H1 (cell line): ENCODE measurements at regions not wholly inside any gene's neighbourhood (a gene's known extent, or its start where the extent isn't known, plus 50 kb on each side); places are given as distances from the start of the nearest gene placed in this dataset.

Source experiments
- CTCF ChIA-PET: fragments of 300-600 bp; sonication (Branson Sonifier 250); formaldehyde crosslinking; loops from one replicate; lab custom pipeline; 2021; ENCODE audit not compliant: partially characterized antibody; lab: Charles Lee
- POLR2A ChIA-PET: fragments of 300-600 bp; sonication (Branson Sonifier 250); formaldehyde crosslinking; loops from one replicate; lab custom pipeline; 2021; ENCODE audit warnings: inconsistent platforms; ENCODE audit not compliant: partially characterized antibody; lab: Charles Lee
- DNase-seq, 2 experiments: peaks; one replicate each; pipeline versions ENCODE4 v3.0.0 to v3.0.0-alpha.2; 2010 to 2022; ENCODE audit warnings: low spot score in 2 of 2, low read depth in 1 of 2, mixed read lengths in 1 of 2
- FAIRE-seq: peaks from 2 replicates; lab custom pipeline; 2011; peaks lifted over from hg19 to GRCh38; lab: Jason Lieb, UNC
- H2AFZ ChIP-seq: 2 replicates; pipeline ENCODE4 v1.8.1; 2012; ENCODE audit warnings: low read length, inconsistent platforms
- H2AK5ac ChIP-seq: 2 replicates; pipeline ENCODE4 v1.6.1; 2013; ENCODE audit warnings: low read depth, low read length
- H2BK120ac ChIP-seq: replicated peaks from 2 replicates; pipeline ENCODE3; 2013; ENCODE audit warnings: low read depth, low read length, inconsistent platforms
- H2BK12ac ChIP-seq: 2 replicates; pipeline ENCODE4 v1.6.1; 2013; ENCODE audit warnings: low read depth, low read length
- H2BK15ac ChIP-seq: 2 replicates; pipeline ENCODE4 v1.6.1; 2013; ENCODE audit warnings: low read length
- H2BK20ac ChIP-seq: 2 replicates; pipeline ENCODE4 v1.6.1; 2013; ENCODE audit warnings: low read length
- H2BK5ac ChIP-seq: 2 replicates; pipeline ENCODE4 v1.6.1; 2013; ENCODE audit warnings: low read depth, low read length
- H3K14ac ChIP-seq: 2 replicates; pipeline ENCODE4 v1.6.1; 2013; ENCODE audit warnings: inconsistent platforms; ENCODE audit not compliant: insufficient read length
- H3K18ac ChIP-seq: 2 replicates; pipeline ENCODE4 v1.6.1; 2013; ENCODE audit warnings: low read length; ENCODE audit errors: extremely low read depth
- H3K23ac ChIP-seq: 2 replicates; pipeline ENCODE4 v1.6.1; 2013; ENCODE audit warnings: inconsistent platforms; ENCODE audit not compliant: insufficient read length
- H3K23me2 ChIP-seq: 2 replicates; pipeline ENCODE4 v1.6.1; 2013; ENCODE audit warnings: low read depth, low read length
- H3K27ac ChIP-seq: 2 replicates; pipeline ENCODE4 v1.6.1; 2011; ENCODE audit warnings: low read depth, low read length, inconsistent platforms
- H3K27me3 ChIP-seq, 4 experiments: replicated peaks in 1 of 4; 1 replicate in 1 of 4; 2 replicates in 3 of 4; pipeline versions ENCODE4 v1.6.1 to v1.8.1; 2011 to 2013; ENCODE audit warnings: low read length in 3 of 4, mild to moderate bottlenecking in 3 of 4, inconsistent platforms in 2 of 4, mixed read lengths in 2 of 4, moderate library complexity in 1 of 4; ENCODE audit not compliant: control insufficient read depth in 3 of 4, insufficient read depth in 3 of 4; ENCODE audit errors: extremely low read depth in 1 of 4
- H3K36me3 ChIP-seq, 4 experiments: 2 replicates each; pipeline versions ENCODE4 v1.6.1 to v1.8.1; 2011 to 2013; ENCODE audit warnings: mild to moderate bottlenecking in 4 of 4, low read length in 3 of 4, moderate library complexity in 2 of 4, control low read depth in 1 of 4, inconsistent platforms in 1 of 4; ENCODE audit not compliant: insufficient read depth in 4 of 4, control insufficient read depth in 2 of 4
- H3K4ac ChIP-seq: replicated peaks from 2 replicates; pipeline ENCODE3; 2013; ENCODE audit warnings: low read length, low read depth, mixed read lengths, inconsistent platforms; ENCODE audit not compliant: insufficient read length
- H3K4me1 ChIP-seq, 4 experiments: replicated peaks in 1 of 4; 1 replicate in 1 of 4; 2 replicates in 3 of 4; pipeline versions ENCODE4 v1.6.1 to v1.8.1; 2011 to 2013; ENCODE audit warnings: low read length in 3 of 4, inconsistent platforms in 2 of 4, mixed read lengths in 1 of 4; ENCODE audit not compliant: insufficient read depth in 4 of 4, control insufficient read depth in 3 of 4
- H3K4me2 ChIP-seq, 2 experiments: 2 replicates each; pipeline versions ENCODE4 v1.6.1 to v1.8.1; 2011 to 2013; ENCODE audit warnings: low read depth in 2 of 2, low read length in 2 of 2, control low read depth in 1 of 2, inconsistent platforms in 1 of 2, mild to moderate bottlenecking in 1 of 2; ENCODE audit not compliant: insufficient read depth in 1 of 2
- H3K4me3 ChIP-seq, 4 experiments: fragments of 200-600, 300-600 bp in 1 of 4; sonication (generic), shearing (Covaris generic), sonication (Bioruptor Twin) in 1 of 4; 2 replicates each; pipeline versions ENCODE4 v1.5.1 to v1.8.1; 2011 to 2016; ENCODE audit warnings: low read length in 4 of 4, low read depth in 3 of 4, control low read depth in 2 of 4, inconsistent platforms in 2 of 4, mild to moderate bottlenecking in 2 of 4, mixed read lengths in 1 of 4, moderate library complexity in 1 of 4; ENCODE audit not compliant: insufficient read depth in 2 of 4; ENCODE audit errors: extremely low read depth in 1 of 4
- H3K56ac ChIP-seq: replicated peaks from 2 replicates; pipeline ENCODE3; 2013; ENCODE audit warnings: low read depth, mild to moderate bottlenecking, mixed read lengths, low read length, inconsistent platforms; ENCODE audit not compliant: insufficient read length
- H3K79me1 ChIP-seq: 2 replicates; pipeline ENCODE4 v1.6.1; 2013; ENCODE audit warnings: low read depth, low read length, control low read depth
- H3K79me2 ChIP-seq, 2 experiments: 2 replicates each; pipeline versions ENCODE4 v1.6.1 to v1.8.1; 2012 to 2013; ENCODE audit warnings: low read length in 2 of 2, mild to moderate bottlenecking in 2 of 2, inconsistent platforms in 1 of 2; ENCODE audit not compliant: insufficient read depth in 2 of 2, control insufficient read depth in 1 of 2
- H3K9ac ChIP-seq, 4 experiments: replicated peaks in 1 of 4; 1 replicate in 1 of 4; 2 replicates in 3 of 4; pipeline versions ENCODE4 v1.6.1 to v1.8.1; 2011 to 2013; ENCODE audit warnings: low read depth in 3 of 4, low read length in 3 of 4, control low read depth in 2 of 4, mild to moderate bottlenecking in 2 of 4, moderate library complexity in 2 of 4, inconsistent platforms in 1 of 4; ENCODE audit errors: extremely low read depth in 1 of 4
- H3K9me3 ChIP-seq, 2 experiments: 2 replicates each; pipeline versions ENCODE4 v1.6.1 to v1.8.1; 2012 to 2013; ENCODE audit warnings: mild to moderate bottlenecking in 2 of 2, moderate library complexity in 2 of 2, control low read depth in 1 of 2, inconsistent platforms in 1 of 2, low read depth in 1 of 2, low read length in 1 of 2, mixed read lengths in 1 of 2; ENCODE audit not compliant: insufficient read depth in 2 of 2
- H4K20me1 ChIP-seq, 2 experiments: replicated peaks in 1 of 2; 2 replicates each; pipeline versions ENCODE3 to v1.8.1; 2011 to 2013; ENCODE audit warnings: inconsistent platforms in 2 of 2, low read length in 2 of 2, mild to moderate bottlenecking in 1 of 2; ENCODE audit not compliant: insufficient read depth in 2 of 2, control insufficient read depth in 1 of 2
- H4K5ac ChIP-seq: 2 replicates; pipeline ENCODE4 v1.6.1; 2013; ENCODE audit warnings: low read length, low read depth, mixed read lengths, inconsistent platforms; ENCODE audit not compliant: insufficient read length
- H4K8ac ChIP-seq: 2 replicates; pipeline ENCODE4 v1.8.0; 2013; ENCODE audit warnings: mild to moderate bottlenecking, moderate library complexity, low read length, inconsistent platforms; ENCODE audit not compliant: insufficient read depth; ENCODE audit errors: extremely low read depth
- H4K91ac ChIP-seq: replicated peaks from 2 replicates; pipeline ENCODE3; 2013; ENCODE audit warnings: low read length, mixed read lengths, inconsistent platforms; ENCODE audit not compliant: insufficient read length
- CEBPB ChIP-seq: IDR thresholded peaks from 2 replicates; pipeline ENCODE4 v1.6.1; 2012; ENCODE audit warnings: low read depth, low read length
- CHD2 ChIP-seq: IDR thresholded peaks from 2 replicates; pipeline ENCODE4 v1.6.1; 2012; ENCODE audit warnings: low read length, improper control_type of control experiment
- EP300 ChIP-seq, 2 experiments: IDR thresholded peaks; 1 replicate in 1 of 2; 2 replicates in 1 of 2; pipeline ENCODE4 v1.6.1; 2011 to 2012; ENCODE audit warnings: low read depth in 2 of 2, low read length in 2 of 2, mild to moderate bottlenecking in 2 of 2, borderline replicate concordance in 1 of 2, inconsistent platforms in 1 of 2, moderate library complexity in 1 of 2
- GTF2F1 ChIP-seq: IDR thresholded peaks from 2 replicates; pipeline ENCODE4 v1.6.1; 2012; ENCODE audit warnings: low read depth, low read length, improper control_type of control experiment, borderline replicate concordance
- JUN ChIP-seq: IDR thresholded peaks from 2 replicates; pipeline ENCODE4 v1.6.1; 2011; ENCODE audit warnings: low read depth, mild to moderate bottlenecking, improper control_type of control experiment, low read length
- SP1 ChIP-seq: IDR thresholded peaks from 2 replicates; pipeline ENCODE4 v1.6.1; 2011; ENCODE audit warnings: low read depth, low read length
- TAF1 ChIP-seq: IDR thresholded peaks from 2 replicates; pipeline ENCODE4 v1.6.1; 2011; ENCODE audit warnings: mild to moderate bottlenecking, low read depth, low read length
- WGBS, 2 experiments: shearing (Covaris generic) in 1 of 2; methylation state at CpG; one replicate each; pipeline versions ENCODE4 v1.1.6 to v1.1.7; 2013 to 2015; ENCODE audit warnings: low lambda C conversion rate in 2 of 2, mixed read lengths in 2 of 2, inconsistent platforms in 1 of 2, low coverage in 1 of 2, missing lambda C conversion rate in 1 of 2; ENCODE audit not compliant: insufficient replicate concordance in 2 of 2, insufficient coverage in 1 of 2, insufficient read length in 1 of 2; ENCODE audit errors: extremely low coverage in 1 of 2, missing lambda C conversion rate in 1 of 2; 5-methylcytosine and 5-hydroxymethylcytosine counted together

DNA sequence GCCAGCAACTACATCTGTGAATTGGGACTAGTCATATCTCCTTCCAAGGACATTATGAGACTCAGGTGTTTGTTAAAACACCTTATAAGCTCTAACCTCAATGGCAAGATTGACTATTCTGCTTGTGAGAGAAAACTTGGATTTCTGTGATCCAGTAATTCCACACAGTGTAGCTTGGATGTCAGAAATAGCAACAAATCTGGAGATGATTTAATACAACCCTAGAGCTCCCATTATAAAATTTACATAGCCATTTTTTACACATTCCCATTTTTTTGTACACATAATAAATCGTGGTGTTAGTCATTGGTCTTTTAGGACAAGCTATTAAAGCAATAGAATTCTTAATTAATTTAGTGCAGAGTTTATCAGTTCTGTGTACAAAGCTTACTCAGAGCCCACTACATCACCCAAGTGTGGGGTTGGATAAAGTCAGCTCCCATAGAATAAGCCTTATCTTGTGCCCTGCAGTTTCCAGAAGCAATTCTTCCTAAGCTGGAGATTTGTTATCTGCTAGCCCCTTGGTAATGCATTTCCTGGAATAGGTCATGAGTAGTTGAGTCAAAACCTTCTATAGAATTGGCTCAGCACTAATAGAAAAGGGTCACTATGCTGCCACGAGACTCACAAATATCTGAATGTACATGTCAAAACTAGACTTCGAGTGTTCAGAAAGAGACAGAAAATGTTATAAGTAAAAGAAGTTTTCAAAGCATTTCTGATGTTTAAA lies 434.0 kb upstream of the RUNX1 start:
- 80% methylated on average over 3 of the region's 3 CpGs; no CpG with 5 or more reads in 1 of the 2 experiments for WGBS, 2 experiments

More for the DNA sequence above, 434.0 kb upstream of the RUNX1 start:
- Histone ChIP-seq H4K91ac (no peak overlapping the region), H3K4me2 (no peak overlapping the region), H3K56ac (no peak overlapping the region), H3K9ac (no peak overlapping the region), H3K18ac (no peak overlapping the region), H4K8ac (no peak overlapping the region), H2BK120ac (no peak overlapping the region), H2BK5ac (no peak overlapping the region), H4K20me1 (no peaks in the 10 kb centered on the region), H2BK12ac (no peak overlapping the region), H3K36me3 (no peaks in the 10 kb centered on the region), H3K79me2 (no peaks in the 10 kb centered on the region), H2AK5ac (no peak overlapping the region), H2AFZ (no peak overlapping the region), H3K23ac (no peak overlapping the region), H2BK20ac (no peak overlapping the region), H3K79me1 (no peaks in the 10 kb centered on the region), H4K5ac (no peak overlapping the region), H3K4me1 (no peaks in the 10 kb centered on the region), H2BK15ac (no peak overlapping the region), H3K27ac (no peak overlapping the region), H3K14ac (no peak overlapping the region), H3K27me3 (no peaks in the 10 kb centered on the region), H3K9me3 (peaks cover 0 to 6% of the 10 kb centered on the region in 2 experiments; a peak in 1 of 4 replicates), H3K4me3 (no peak overlapping the region), H3K4ac (no peak overlapping the region), H3K23me2 (no peaks in the 10 kb centered on the region)
- POLR2A ChIA-PET, result no interaction called here
- DNase-seq (no peak), FAIRE-seq (no peak)
- CTCF ChIA-PET, result interaction anchor here (0.9 kb wide), 1 partner anchor 46 kb away, joined by 3 read pairs; no protein-coding TSS in a partner anchor
- TF ChIP-seq EP300 (IDR thresholded peaks at IDR 0.05; ENCODE audit: borderline replicate concordance in 1 of 2, low read depth in 2 of 2, low read length in 2 of 2) (no peak), TAF1 (no peak), CEBPB (no peak), JUN (no peak), SP1 (no peak), GTF2F1 (no peak), CHD2 (no peak)
